ENCODE measurements at regions not wholly inside any gene's neighbourhood (a gene's known extent, or its start where the extent isn't known, plus 50 kb on each side); places are given as distances from the start of the nearest gene placed in this dataset.

DNA sequence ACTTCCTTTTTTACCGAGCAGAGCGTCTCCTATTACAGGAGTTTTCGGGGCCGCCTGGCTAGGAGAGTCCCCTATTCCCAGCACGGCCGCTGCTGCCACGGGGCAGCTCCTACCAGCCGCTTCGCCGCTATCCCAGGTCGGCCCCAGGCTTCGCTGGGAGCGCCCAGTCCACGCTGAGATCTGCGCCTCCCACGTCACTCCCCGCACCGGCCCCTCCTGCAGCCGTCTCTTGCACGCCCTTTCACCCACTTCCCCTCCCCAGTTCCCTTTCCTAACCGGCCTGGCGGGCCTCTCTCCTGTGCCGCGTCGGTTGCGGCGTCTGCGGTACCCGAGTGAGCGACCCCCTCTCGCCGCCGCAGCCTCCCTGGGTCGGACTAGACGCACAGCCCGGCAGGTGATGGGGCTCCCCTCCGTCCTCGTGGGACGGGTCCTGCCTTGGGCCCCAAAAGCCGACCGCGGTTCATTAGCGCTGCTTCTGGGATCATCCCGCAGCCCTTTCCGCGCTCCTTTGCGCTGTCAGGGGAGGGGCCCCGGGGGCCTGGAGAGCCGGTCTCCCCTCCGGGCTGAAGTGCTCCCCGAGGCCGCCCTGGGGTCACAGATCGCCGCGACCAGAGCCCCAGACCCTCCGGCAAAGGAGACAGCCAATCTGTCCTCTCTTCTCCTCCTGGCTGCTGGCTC is 1318.4 kb downstream of the TMEM121 start:
- no peaks in the 10 kb centered on the region for H3K9me3 ChIP-seq
- peak overlapping the region in 1 of 2 donors; percentile 33 for H3K27ac ChIP-seq
- no peaks in the 10 kb centered on the region for H3K27me3 ChIP-seq
- H3K36me3 ChIP-seq: no peaks in the 10 kb centered on the region
- intact Hi-C loops (cut with DNase I): no loop called here
- peak overlapping the region; percentile 4 to 58 for H3K4me3 ChIP-seq
- no peaks in the 10 kb centered on the region for H3K4me1 ChIP-seq
- TF ChIP-seq, protein P1, sequence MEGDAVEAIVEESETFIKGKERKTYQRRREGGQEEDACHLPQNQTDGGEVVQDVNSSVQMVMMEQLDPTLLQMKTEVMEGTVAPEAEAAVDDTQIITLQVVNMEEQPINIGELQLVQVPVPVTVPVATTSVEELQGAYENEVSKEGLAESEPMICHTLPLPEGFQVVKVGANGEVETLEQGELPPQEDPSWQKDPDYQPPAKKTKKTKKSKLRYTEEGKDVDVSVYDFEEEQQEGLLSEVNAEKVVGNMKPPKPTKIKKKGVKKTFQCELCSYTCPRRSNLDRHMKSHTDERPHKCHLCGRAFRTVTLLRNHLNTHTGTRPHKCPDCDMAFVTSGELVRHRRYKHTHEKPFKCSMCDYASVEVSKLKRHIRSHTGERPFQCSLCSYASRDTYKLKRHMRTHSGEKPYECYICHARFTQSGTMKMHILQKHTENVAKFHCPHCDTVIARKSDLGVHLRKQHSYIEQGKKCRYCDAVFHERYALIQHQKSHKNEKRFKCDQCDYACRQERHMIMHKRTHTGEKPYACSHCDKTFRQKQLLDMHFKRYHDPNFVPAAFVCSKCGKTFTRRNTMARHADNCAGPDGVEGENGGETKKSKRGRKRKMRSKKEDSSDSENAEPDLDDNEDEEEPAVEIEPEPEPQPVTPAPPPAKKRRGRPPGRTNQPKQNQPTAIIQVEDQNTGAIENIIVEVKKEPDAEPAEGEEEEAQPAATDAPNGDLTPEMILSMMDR (IDR thresholded peaks at IDR 0.05): no peak
- DNase-seq (ENCODE audit: low spot score in 2 of 2): peak in 1 of 2 donors; percentile 80

DNA sequence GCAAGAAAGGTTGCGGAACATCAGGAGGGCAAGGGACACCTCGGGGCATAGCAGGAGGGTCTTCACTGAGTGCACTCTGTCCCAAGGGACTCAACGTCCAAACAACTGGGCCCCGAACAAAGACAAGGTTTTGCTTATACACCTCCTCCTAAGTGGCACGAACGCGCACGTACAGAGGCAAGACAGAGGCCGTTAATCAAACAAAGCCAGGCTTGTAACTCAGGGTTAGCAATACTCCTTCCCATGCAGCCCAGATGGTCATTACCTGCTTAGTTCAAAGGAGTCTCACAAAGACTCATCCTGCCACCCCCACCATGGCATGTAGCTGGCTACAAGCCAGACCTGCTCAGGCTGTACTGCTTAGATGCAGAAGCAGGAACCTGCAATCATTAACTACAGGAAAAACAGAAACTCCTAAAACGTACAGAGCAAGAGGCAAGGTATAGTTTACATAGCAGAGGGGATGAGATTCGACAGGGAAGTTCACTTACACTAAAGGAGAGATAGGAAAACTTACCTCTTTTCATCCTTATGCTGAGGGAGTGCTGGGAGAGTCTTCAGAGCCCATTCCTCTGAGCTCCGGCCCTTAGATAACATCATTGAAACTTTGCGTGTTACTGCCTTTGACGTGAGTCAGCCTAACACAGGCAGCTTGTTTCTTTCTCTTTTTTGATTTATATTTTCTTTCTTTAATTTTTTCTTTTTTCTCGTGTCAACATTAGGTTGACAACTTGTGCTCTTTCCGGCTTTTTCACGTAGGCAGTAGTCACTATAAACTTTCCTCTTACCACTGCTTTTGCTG is 1319.1 kb downstream of the TMEM121 start:
- TF ChIP-seq, protein P1 (IDR thresholded peaks at IDR 0.05): no peak
- no peak overlapping the region for H3K27ac ChIP-seq
- no peak for DNase-seq (ENCODE audit: low spot score in 2 of 2)
- H3K4me1 ChIP-seq: no peaks in the 10 kb centered on the region
- peak overlapping the region; percentile 4 to 58 for H3K4me3 ChIP-seq
- H3K27me3 ChIP-seq: no peaks in the 10 kb centered on the region
- no peaks in the 10 kb centered on the region for H3K9me3 ChIP-seq
- intact Hi-C loops (cut with DNase I): no loop called here
- no peaks in the 10 kb centered on the region for H3K36me3 ChIP-seq

DNA sequence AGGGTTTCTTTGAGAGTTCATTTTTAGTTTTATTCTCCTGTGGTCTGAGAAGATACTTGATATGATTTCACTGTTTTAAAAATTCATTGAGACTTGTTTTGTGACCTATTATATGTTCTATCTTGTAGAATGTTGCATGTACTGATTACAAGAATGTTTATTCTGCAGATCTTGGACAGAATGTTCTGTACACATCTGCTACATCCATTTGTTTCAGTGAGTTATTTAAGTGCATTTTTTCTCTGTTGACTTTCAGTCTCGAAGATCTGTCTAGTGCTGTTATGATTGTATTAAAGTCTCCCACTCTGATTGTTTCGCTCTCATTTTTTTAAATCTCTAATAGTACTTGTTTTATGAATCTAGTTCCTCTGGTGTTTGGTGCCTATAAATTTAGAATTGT is 1319.8 kb downstream of the TMEM121 start:
- no peaks in the 10 kb centered on the region for H3K36me3 ChIP-seq
- no peaks in the 10 kb centered on the region for H3K27me3 ChIP-seq
- no peaks in the 10 kb centered on the region for H3K4me1 ChIP-seq
- TF ChIP-seq, protein P1 (IDR thresholded peaks at IDR 0.05): no peak
- intact Hi-C loops (cut with DNase I): no loop called here
- no peak for DNase-seq (ENCODE audit: low spot score in 2 of 2)
- H3K4me3 ChIP-seq: no peak overlapping the region
- H3K27ac ChIP-seq: no peak overlapping the region
- no peaks in the 10 kb centered on the region for H3K9me3 ChIP-seq

DNA sequence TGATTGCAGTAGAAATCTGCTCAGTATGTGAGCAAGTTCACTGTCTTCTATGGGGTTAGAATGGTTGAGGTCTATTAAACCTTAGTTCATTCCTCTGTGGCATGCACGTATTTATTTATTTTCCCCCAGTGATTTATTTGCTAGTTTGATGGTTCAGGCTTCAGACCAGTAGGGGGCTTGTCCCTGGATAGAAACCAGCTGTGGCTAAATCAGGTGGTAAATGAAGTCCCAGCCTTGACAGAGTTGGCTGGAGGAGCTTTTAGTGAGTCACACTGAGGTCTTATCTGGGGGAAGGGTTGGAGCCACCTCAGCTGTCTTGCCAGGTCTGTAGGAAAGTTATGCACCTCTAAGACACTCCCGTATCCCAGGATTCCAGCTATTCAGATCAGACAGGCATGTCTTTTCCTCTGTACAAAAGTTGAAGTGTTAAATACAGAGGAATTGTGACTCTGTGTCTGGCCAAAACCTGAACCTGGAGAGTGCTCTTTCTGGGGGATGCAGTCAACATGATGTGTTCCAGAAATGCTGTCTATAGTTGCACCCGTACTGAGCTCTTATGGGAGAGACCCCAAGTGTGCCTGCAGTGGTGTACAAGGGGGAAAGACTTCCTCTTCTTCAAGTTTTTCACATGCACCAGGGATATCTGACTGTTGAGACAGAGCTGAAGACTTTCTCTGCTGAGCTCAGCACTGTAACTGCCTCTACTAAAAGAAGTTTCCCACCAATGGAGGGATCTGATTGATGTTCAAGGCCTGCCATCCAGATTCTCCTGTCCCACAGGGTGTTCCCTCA is 1322.1 kb downstream of the TMEM121 start:
- intact Hi-C loops (cut with DNase I): no loop called here
- Histone ChIP-seq H3K9me3 (no peaks in the 10 kb centered on the region), H3K4me1 (no peaks in the 10 kb centered on the region), H3K27ac (no peak overlapping the region), H3K27me3 (no peaks in the 10 kb centered on the region), H3K4me3 (no peak overlapping the region), H3K36me3 (no peaks in the 10 kb centered on the region)
- TF ChIP-seq, protein P1 (IDR thresholded peaks at IDR 0.05): no peak
- no peak for DNase-seq (ENCODE audit: low spot score in 2 of 2)

DNA sequence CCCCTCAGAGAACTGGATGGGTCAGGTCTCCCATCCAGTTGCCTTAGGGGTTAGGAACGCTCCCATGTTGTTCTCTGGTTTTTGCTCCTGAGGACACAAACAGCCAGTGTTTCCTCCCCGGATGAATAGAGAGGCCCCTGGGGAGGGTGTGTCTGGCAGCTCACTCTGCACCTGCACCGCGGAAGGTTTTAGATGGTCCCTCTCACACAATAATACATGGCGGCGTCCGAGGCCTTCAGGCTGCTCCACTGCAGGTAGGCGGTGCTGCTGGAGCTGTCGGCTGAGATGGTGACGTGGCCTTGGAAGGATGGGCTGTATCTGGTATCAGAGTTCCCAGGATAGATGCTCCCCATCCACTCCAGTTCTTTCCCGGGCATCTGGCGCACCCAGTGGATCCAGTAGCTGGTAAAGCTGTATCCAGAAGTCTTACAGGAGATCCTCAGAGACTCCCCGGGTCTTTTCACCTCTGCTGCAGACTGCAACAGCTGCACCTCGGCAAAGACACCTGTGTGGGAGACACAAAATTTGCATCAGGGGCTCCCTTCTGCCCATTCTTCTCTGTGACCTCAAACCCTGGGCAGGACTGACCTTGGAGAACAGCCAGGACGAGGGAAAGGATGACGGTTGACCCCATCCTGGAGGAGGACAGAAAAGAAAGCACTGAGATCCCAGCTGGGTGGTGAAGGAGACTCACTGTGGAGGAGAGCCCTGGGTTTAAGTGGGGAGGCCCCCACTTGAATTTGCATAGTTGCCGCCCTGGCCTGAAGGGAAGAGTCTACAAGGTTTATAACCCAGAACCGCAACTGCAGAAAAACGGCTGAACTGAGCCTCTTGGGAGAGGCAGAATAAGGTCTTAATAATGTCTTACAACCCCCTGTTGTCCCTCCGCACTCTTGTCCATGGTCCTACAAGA is 1324.8 kb downstream of the TMEM121 start:
- no peak overlapping the region for H3K4me3 ChIP-seq
- no peaks in the 10 kb centered on the region for H3K9me3 ChIP-seq
- H3K27me3 ChIP-seq: no peaks in the 10 kb centered on the region
- no peaks in the 10 kb centered on the region for H3K36me3 ChIP-seq
- TF ChIP-seq, protein P1 (IDR thresholded peaks at IDR 0.05): no peak
- DNase-seq (ENCODE audit: low spot score in 2 of 2): no peak
- no peaks in the 10 kb centered on the region for H3K4me1 ChIP-seq
- no peak overlapping the region for H3K27ac ChIP-seq
- intact Hi-C loops (cut with DNase I): no loop called here

Data from ascending aorta (tissue), 2 donors.